Bronchial epithelial cell (primary cell): ENCODE measurements at regions not wholly inside any gene's neighbourhood (a gene's known extent, or its start where the extent isn't known, plus 50 kb on each side); places are given as distances from the start of the nearest gene placed in this dataset.

Source experiments
- DNase-seq: peaks from one replicate; pipeline ENCODE4 v3.0.0-alpha.2; 2010; ENCODE audit warnings: low read depth
- FAIRE-seq: peaks from 2 replicates; lab custom pipeline; 2011; peaks lifted over from hg19 to GRCh38; lab: Jason Lieb, UNC
- H3K27me3 ChIP-seq: 2 replicates; pipeline ENCODE4 v1.5.1; 2011; ENCODE audit warnings: low read length; ENCODE audit not compliant: control insufficient read depth, insufficient read depth
- H3K36me3 ChIP-seq: 2 replicates; pipeline ENCODE4 v1.5.1; 2011; ENCODE audit warnings: low read length; ENCODE audit not compliant: control insufficient read depth, insufficient read depth
- H3K4me3 ChIP-seq: 2 replicates; pipeline ENCODE4 v1.5.1; 2011; ENCODE audit warnings: mild to moderate bottlenecking, low read depth, low read length, control low read depth
- CTCF ChIP-seq: IDR thresholded peaks from 2 replicates; pipeline ENCODE4 v1.5.1; 2011; ENCODE audit warnings: mild to moderate bottlenecking, moderate library complexity, low read length, control low read depth, inconsistent platforms; ENCODE audit not compliant: insufficient read depth, severe bottlenecking

GRCh38 chr15:69828181-69828828 lies 269.4 kb downstream of the TLE3 start:
- TF ChIP-seq CTCF, result no peak
- FAIRE-seq (no peak), DNase-seq (no peak)
- H3K27me3 ChIP-seq, result no peaks in the 10 kb centered on the region
- H3K4me3 ChIP-seq, result no peak overlapping the region
- H3K36me3 ChIP-seq, result no peaks in the 10 kb centered on the region

- DNase-seq (no peak), FAIRE-seq (no peak)
- Histone ChIP-seq H3K27me3 (no peaks in the 10 kb centered on the region), H3K36me3 (no peaks in the 10 kb centered on the region), H3K4me3 (no peak overlapping the region)
- TF ChIP-seq CTCF, result no peak
Measured at GRCh38 chr15:69829974-69830373, 267.7 kb downstream of the TLE3 start.

GRCh38 chr15:69830430-69830829 lies 267.3 kb downstream of the TLE3 start:
- Histone ChIP-seq H3K4me3 (no peak overlapping the region), H3K27me3 (peaks cover 2% of the 10 kb centered on the region), H3K36me3 (no peaks in the 10 kb centered on the region)
- DNase-seq, result no peak
- FAIRE-seq, result no peak
- TF ChIP-seq CTCF, result no peak

- no peak for DNase-seq
- no peak for FAIRE-seq
- no peak for TF ChIP-seq CTCF
- Histone ChIP-seq H3K36me3 (no peaks in the 10 kb centered on the region), H3K27me3 (peaks cover 2% of the 10 kb centered on the region), H3K4me3 (no peak overlapping the region)
Measured at GRCh38 chr15:69830876-69831275, 266.8 kb downstream of the TLE3 start.

GRCh38 chr15:69834267-69834666 lies 263.4 kb downstream of the TLE3 start:
- Histone ChIP-seq H3K36me3 (no peaks in the 10 kb centered on the region), H3K27me3 (peaks cover 2% of the 10 kb centered on the region), H3K4me3 (no peak overlapping the region)
- TF ChIP-seq CTCF, result no peak
- no peak for DNase-seq
- FAIRE-seq, result no peak

- no peak for TF ChIP-seq CTCF
- no peak for FAIRE-seq
- H3K36me3 ChIP-seq, result no peaks in the 10 kb centered on the region
- H3K27me3 ChIP-seq, result peaks cover 2% of the 10 kb centered on the region
- H3K4me3 ChIP-seq, result no peak overlapping the region
- no peak for DNase-seq
Measured at GRCh38 chr15:69834761-69835160, 263.0 kb downstream of the TLE3 start.
